Keratinocyte (primary cell): ENCODE measurements at regions not wholly inside any gene's neighbourhood (a gene's known extent, or its start where the extent isn't known, plus 50 kb on each side); places are given as distances from the start of the nearest gene placed in this dataset.
"Not testable (repeated sequence)": the region's sequence is repeated elsewhere in the genome, so short reads cannot be mapped to it uniquely, and the experiment has no call there.

ENCODE experiments used
- DNase-seq: peaks from one replicate; pipeline ENCODE4 v3.0.0-alpha.2; 2011; ENCODE audit warnings: low read depth, missing footprints, low spot score
- FAIRE-seq: peaks from 2 replicates; lab custom pipeline; 2011; peaks lifted over from hg19 to GRCh38; lab: Jason Lieb, UNC
- H2AFZ ChIP-seq: 2 replicates; pipeline ENCODE4 v1.6.0; 2012; ENCODE audit warnings: low read length, control low read depth, inconsistent platforms; ENCODE audit not compliant: control insufficient read depth
- H3K27ac ChIP-seq: 2 replicates; pipeline ENCODE4 v1.5.1; 2011; ENCODE audit warnings: low read length; ENCODE audit not compliant: control insufficient read depth, insufficient read depth
- H3K27me3 ChIP-seq: 3 replicates; pipeline ENCODE4 v1.6.0; 2011; ENCODE audit warnings: low read length; ENCODE audit not compliant: control insufficient read depth, insufficient read depth; ENCODE audit errors: extremely low read depth
- H3K36me3 ChIP-seq, 2 experiments: 2 replicates in 1 of 2; 3 replicates in 1 of 2; pipeline ENCODE4 v1.5.1; 2011; ENCODE audit warnings: low read length in 2 of 2, mild to moderate bottlenecking in 1 of 2; ENCODE audit not compliant: control insufficient read depth in 2 of 2, insufficient read depth in 2 of 2; ENCODE audit errors: extremely low read depth in 1 of 2
- H3K4me1 ChIP-seq: 3 replicates; pipeline ENCODE4 v1.5.1; 2011; ENCODE audit warnings: low read length; ENCODE audit not compliant: control insufficient read depth, insufficient read depth; ENCODE audit errors: extremely low read depth
- H3K4me2 ChIP-seq: 3 replicates; pipeline ENCODE4 v1.6.0; 2011; ENCODE audit warnings: low read depth, low read length; ENCODE audit not compliant: control insufficient read depth, insufficient read depth; ENCODE audit errors: extremely low read depth
- H3K4me3 ChIP-seq, 3 experiments: fragments of 200-600 bp in 1 of 3; sonication (generic) in 1 of 3; 2 replicates in 2 of 3; 3 replicates in 1 of 3; pipeline ENCODE4 v1.5.1; 2011 to 2016; ENCODE audit warnings: low read length in 3 of 3, mild to moderate bottlenecking in 3 of 3, control low read depth in 2 of 3, inconsistent platforms in 1 of 3, low read depth in 1 of 3, mixed read lengths in 1 of 3, mixed run types in 1 of 3, moderate library complexity in 1 of 3; ENCODE audit not compliant: control insufficient read depth in 2 of 3, insufficient read depth in 2 of 3; ENCODE audit errors: extremely low read depth in 1 of 3
- H3K79me2 ChIP-seq: 2 replicates; pipeline ENCODE4 v1.6.0; 2012; ENCODE audit warnings: low read length; ENCODE audit not compliant: control insufficient read depth, insufficient read depth
- H3K9ac ChIP-seq: 3 replicates; pipeline ENCODE4 v1.6.0; 2011; ENCODE audit warnings: low read length; ENCODE audit not compliant: control insufficient read depth, insufficient read depth; ENCODE audit errors: extremely low read depth
- H3K9me1 ChIP-seq: 3 replicates; pipeline ENCODE4 v1.6.0; 2011; ENCODE audit warnings: low read length; ENCODE audit not compliant: control insufficient read depth, insufficient read depth; ENCODE audit errors: extremely low read depth
- H3K9me3 ChIP-seq: 2 replicates; pipeline ENCODE4 v1.5.1; 2012; ENCODE audit warnings: low read depth, low read length; ENCODE audit not compliant: control insufficient read depth
- H4K20me1 ChIP-seq: 3 replicates; pipeline ENCODE4 v1.6.0; 2011; ENCODE audit warnings: low read length; ENCODE audit not compliant: control insufficient read depth, insufficient read depth; ENCODE audit errors: extremely low read depth
- EZH2 ChIP-seq: IDR thresholded peaks from one replicate; pipeline ENCODE4 v1.6.1; 2012; ENCODE audit warnings: inconsistent platforms, mild to moderate bottlenecking, low read length, moderate library complexity
- dilution Hi-C: fragments of 300-500 bp; cut with MboI; formaldehyde crosslinking; loops from one replicate; pipeline ENCODE4 v1.7.0; 2020; ENCODE audit warnings: low sequenced_read_pairs; ENCODE audit not compliant: extremely low pct_ligation_motif_present
- TF ChIP-seq, protein P1 (sequence below), 3 experiments: IDR thresholded peaks in 1 of 3; conservative IDR thresholded peaks in 1 of 3; optimal IDR thresholded peaks in 1 of 3; 2 replicates in 2 of 3; 3 replicates in 1 of 3; pipeline versions ENCODE3 to v1.5.1; 2011; ENCODE audit warnings: low read length in 3 of 3, mild to moderate bottlenecking in 3 of 3, moderate library complexity in 2 of 3, control low read depth in 1 of 3, inconsistent platforms in 1 of 3; ENCODE audit not compliant: insufficient read depth in 2 of 3; ENCODE audit errors: extremely low read depth in 1 of 3

- Histone ChIP-seq H3K9me3 (no peaks in the 10 kb centered on the region), H2AFZ (no peak overlapping the region), H3K4me1 (no peaks in the 10 kb centered on the region), H3K4me2 (no peak overlapping the region), H3K36me3 (no peaks in the 10 kb centered on the region), H3K9me1 (no peaks in the 10 kb centered on the region), H3K27ac (no peak overlapping the region), H4K20me1 (no peaks in the 10 kb centered on the region), H3K27me3 (no peaks in the 10 kb centered on the region), H3K79me2 (no peaks in the 10 kb centered on the region), H3K9ac (no peak overlapping the region), H3K4me3 (no peak overlapping the region)
- FAIRE-seq (no peak), DNase-seq (no peak)
- dilution Hi-C loops = no loop called here
- TF ChIP-seq, protein P1, sequence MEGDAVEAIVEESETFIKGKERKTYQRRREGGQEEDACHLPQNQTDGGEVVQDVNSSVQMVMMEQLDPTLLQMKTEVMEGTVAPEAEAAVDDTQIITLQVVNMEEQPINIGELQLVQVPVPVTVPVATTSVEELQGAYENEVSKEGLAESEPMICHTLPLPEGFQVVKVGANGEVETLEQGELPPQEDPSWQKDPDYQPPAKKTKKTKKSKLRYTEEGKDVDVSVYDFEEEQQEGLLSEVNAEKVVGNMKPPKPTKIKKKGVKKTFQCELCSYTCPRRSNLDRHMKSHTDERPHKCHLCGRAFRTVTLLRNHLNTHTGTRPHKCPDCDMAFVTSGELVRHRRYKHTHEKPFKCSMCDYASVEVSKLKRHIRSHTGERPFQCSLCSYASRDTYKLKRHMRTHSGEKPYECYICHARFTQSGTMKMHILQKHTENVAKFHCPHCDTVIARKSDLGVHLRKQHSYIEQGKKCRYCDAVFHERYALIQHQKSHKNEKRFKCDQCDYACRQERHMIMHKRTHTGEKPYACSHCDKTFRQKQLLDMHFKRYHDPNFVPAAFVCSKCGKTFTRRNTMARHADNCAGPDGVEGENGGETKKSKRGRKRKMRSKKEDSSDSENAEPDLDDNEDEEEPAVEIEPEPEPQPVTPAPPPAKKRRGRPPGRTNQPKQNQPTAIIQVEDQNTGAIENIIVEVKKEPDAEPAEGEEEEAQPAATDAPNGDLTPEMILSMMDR (optimal IDR thresholded peaks at IDR 0.05 in 1 of 3, IDR thresholded peaks at IDR 0.05 in 1 of 3, conservative IDR thresholded peaks at IDR 0.05 in 1 of 3; ENCODE audit: extremely low read depth in 1 of 3, insufficient read depth in 2 of 3, low read length in 3 of 3) = no peak
- no peak for TF ChIP-seq EZH2
These were observed 134.3 kb upstream of the MRPS30 start for GRCh38 chr5:44674461-44674860.

DNA sequence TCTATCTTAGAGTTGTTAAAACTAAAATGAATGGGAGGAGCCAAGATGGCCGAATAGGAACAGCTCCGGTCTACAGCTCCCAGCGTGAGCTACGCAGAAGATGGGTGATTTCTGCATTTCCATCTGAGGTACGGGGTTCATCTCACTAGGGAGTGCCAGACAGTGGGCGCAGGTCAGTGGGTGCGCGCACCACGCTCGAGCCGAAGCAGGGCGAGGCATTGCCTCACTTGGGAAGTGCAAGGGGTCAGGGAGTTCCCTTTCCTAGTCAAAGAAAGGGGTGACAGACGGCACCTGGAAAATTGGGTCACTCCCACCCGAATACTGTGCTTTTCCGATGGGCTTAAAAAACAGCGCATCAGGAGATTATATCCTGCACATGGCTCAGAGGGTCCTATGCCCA, 140.3 kb upstream of the MRPS30 start:
- H3K4me3 ChIP-seq, H3K4me1 ChIP-seq, H3K27me3 ChIP-seq, H4K20me1 ChIP-seq, H3K27ac ChIP-seq, H3K9me3 ChIP-seq, H3K79me2 ChIP-seq, H3K9me1 ChIP-seq, dilution Hi-C loops, H3K36me3 ChIP-seq, DNase-seq, H2AFZ ChIP-seq, FAIRE-seq, H3K9ac ChIP-seq, H3K4me2 ChIP-seq: not testable (repeated sequence)

GRCh38 chr5:44665101-44665701, 143.5 kb upstream of the MRPS30 start:
- DNase-seq (no peak), FAIRE-seq (no peak)
- Histone ChIP-seq H3K9me3 (no peaks in the 10 kb centered on the region), H4K20me1 (no peaks in the 10 kb centered on the region), H3K36me3 (no peaks in the 10 kb centered on the region), H3K9ac (no peak overlapping the region), H3K4me3 (no peak overlapping the region), H3K79me2 (no peaks in the 10 kb centered on the region), H3K27me3 (no peaks in the 10 kb centered on the region), H3K9me1 (no peaks in the 10 kb centered on the region), H3K4me1 (no peaks in the 10 kb centered on the region), H3K4me2 (no peak overlapping the region), H2AFZ (no peak overlapping the region), H3K27ac (no peak overlapping the region)
- no peak for TF ChIP-seq EZH2
- TF ChIP-seq, protein P1 (optimal IDR thresholded peaks at IDR 0.05 in 1 of 3, IDR thresholded peaks at IDR 0.05 in 1 of 3, conservative IDR thresholded peaks at IDR 0.05 in 1 of 3; ENCODE audit: extremely low read depth in 1 of 3, insufficient read depth in 2 of 3, low read length in 3 of 3) = no peak
- dilution Hi-C loops = no loop called here
